ENCODE measurements at regions not wholly inside any gene's neighbourhood (a gene's known extent, or its start where the extent isn't known, plus 50 kb on each side); places are given as distances from the start of the nearest gene placed in this dataset.
A peak's percentile ranks its signal among the peaks of the same experiment; 100 is the strongest.

DNA sequence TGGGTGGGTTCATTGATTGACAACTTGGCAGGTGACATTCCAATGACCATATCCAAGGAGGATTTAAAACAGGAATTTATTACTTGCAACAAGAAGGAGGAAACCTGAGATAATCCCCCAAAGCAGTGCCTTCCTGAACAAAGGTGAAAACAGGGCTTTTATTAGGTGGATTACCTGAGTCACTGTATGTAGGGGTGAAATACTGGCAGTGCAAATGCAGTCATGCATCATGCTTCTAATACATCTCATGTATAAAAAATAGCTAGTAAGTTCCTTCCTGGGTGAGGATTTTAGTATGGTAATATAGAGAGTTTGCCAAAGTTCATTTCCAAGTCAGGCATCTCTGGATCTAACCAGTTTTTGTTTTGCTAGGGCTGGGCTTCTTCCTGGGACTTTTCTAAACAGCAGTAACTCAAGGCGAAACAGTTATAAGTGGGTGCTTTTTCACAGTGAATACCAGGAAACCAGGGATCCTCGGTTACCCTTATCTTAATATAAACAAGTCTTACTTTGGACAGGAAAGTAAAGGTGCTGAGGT is 583.4 kb upstream of the LRRTM1 start:
- no peaks in the 10 kb centered on the region for H3F3A ChIP-seq (ENCODE audit: low read length, unreplicated experiment)
- CTCF ChIA-PET = no interaction called here
- H3K4me3 ChIP-seq (ENCODE audit: low read length) = no peak overlapping the region
- BruUV-seq (replicated peaks) = no TSS peak
- H3K9me2 ChIP-seq (replicated peaks; ENCODE audit: low read length) = no peaks in the 10 kb centered on the region
- H3K79me2 ChIP-seq (ENCODE audit: low read length) = no peaks in the 10 kb centered on the region
- TF ChIP-seq EZH2 (IDR thresholded peaks at IDR 0.05; ENCODE audit: low read length, unreplicated experiment) (no peak), EZH2phosphoT487 (IDR thresholded peaks at IDR 0.05; ENCODE audit: borderline replicate concordance, low read length) (no peak)
- TF ChIP-seq, protein P1, sequence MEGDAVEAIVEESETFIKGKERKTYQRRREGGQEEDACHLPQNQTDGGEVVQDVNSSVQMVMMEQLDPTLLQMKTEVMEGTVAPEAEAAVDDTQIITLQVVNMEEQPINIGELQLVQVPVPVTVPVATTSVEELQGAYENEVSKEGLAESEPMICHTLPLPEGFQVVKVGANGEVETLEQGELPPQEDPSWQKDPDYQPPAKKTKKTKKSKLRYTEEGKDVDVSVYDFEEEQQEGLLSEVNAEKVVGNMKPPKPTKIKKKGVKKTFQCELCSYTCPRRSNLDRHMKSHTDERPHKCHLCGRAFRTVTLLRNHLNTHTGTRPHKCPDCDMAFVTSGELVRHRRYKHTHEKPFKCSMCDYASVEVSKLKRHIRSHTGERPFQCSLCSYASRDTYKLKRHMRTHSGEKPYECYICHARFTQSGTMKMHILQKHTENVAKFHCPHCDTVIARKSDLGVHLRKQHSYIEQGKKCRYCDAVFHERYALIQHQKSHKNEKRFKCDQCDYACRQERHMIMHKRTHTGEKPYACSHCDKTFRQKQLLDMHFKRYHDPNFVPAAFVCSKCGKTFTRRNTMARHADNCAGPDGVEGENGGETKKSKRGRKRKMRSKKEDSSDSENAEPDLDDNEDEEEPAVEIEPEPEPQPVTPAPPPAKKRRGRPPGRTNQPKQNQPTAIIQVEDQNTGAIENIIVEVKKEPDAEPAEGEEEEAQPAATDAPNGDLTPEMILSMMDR (conservative IDR thresholded peaks at IDR 0.05; ENCODE audit: low read depth, low read length) = no peak
- no peaks in the 10 kb centered on the region for H3K27me3 ChIP-seq (ENCODE audit: low read length)
- ATAC-seq (peak; percentile 74), DNase-seq (peak; percentile 67)
- H3K9me3 ChIP-seq (ENCODE audit: low read length) = no peaks in the 10 kb centered on the region
- no peaks in the 10 kb centered on the region for H3K36me3 ChIP-seq (ENCODE audit: low read depth, low read length)
- H3K4me1 ChIP-seq (ENCODE audit: insufficient read depth, low read length) = peaks cover 6% of the 10 kb centered on the region; the same call in 1 of the 2 replicates
- H2AFZ ChIP-seq (ENCODE audit: low read length) = no peak overlapping the region
- intact Hi-C loops (cut with micrococcal nuclease) = no loop called here
- no peak overlapping the region for H3K9ac ChIP-seq (ENCODE audit: low read length)
- H4K20me1 ChIP-seq (ENCODE audit: low read length) = no peaks in the 10 kb centered on the region
- peak overlapping the region; percentile 41 for H3K4me2 ChIP-seq (ENCODE audit: low read length)
- peak overlapping the region; percentile 42 for H3K27ac ChIP-seq (ENCODE audit: low read length)
- POLR2A ChIA-PET (ENCODE audit: unreplicated experiment) = no interaction called here

DNA sequence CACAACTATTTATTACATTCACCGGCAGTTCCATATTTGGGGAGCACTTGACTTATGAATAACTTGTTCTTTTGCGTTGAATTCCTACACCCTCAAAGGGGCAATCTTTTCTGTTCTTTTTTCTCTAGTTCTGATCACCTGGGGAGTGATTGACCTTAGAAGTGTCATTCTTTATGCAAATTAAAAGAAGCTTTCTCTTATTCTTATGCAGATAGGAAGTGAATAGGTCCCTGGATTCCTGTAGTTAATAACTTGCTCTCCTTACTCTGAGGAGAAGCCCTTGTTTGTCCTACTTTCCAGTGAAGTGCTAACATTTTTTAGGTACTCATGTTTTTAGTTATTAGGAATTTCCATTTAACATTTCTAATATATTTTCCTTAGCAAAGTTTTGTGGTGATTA is 569.8 kb upstream of the LRRTM1 start:
- no peak overlapping the region for H3K27ac ChIP-seq (ENCODE audit: low read length)
- no peaks in the 10 kb centered on the region for H3K9me3 ChIP-seq (ENCODE audit: low read length)
- H3K9me2 ChIP-seq (replicated peaks; ENCODE audit: low read length) = no peaks in the 10 kb centered on the region
- no peak overlapping the region for H3K4me3 ChIP-seq (ENCODE audit: low read length)
- H3K79me2 ChIP-seq (ENCODE audit: low read length) = no peaks in the 10 kb centered on the region
- CTCF ChIA-PET = no interaction called here
- H3K36me3 ChIP-seq (ENCODE audit: low read depth, low read length) = no peaks in the 10 kb centered on the region
- no peak overlapping the region for H3K9ac ChIP-seq (ENCODE audit: low read length)
- no peak for DNase-seq
- no peaks in the 10 kb centered on the region for H4K20me1 ChIP-seq (ENCODE audit: low read length)
- H3F3A ChIP-seq (ENCODE audit: low read length, unreplicated experiment) = no peaks in the 10 kb centered on the region
- POLR2A ChIA-PET (ENCODE audit: unreplicated experiment) = no interaction called here
- BruUV-seq (replicated peaks) = no TSS peak
- no peak overlapping the region for H2AFZ ChIP-seq (ENCODE audit: low read length)
- H3K27me3 ChIP-seq (ENCODE audit: low read length) = no peaks in the 10 kb centered on the region
- no peaks in the 10 kb centered on the region for H3K4me1 ChIP-seq (ENCODE audit: insufficient read depth, low read length)
- intact Hi-C loops (cut with micrococcal nuclease) = no loop called here
- TF ChIP-seq EZH2 (IDR thresholded peaks at IDR 0.05; ENCODE audit: low read length, unreplicated experiment) = no peak
- TF ChIP-seq, protein P1 (conservative IDR thresholded peaks at IDR 0.05; ENCODE audit: low read depth, low read length) = no peak
- no peak overlapping the region for H3K4me2 ChIP-seq (ENCODE audit: low read length)
- no peak for ATAC-seq

DNA sequence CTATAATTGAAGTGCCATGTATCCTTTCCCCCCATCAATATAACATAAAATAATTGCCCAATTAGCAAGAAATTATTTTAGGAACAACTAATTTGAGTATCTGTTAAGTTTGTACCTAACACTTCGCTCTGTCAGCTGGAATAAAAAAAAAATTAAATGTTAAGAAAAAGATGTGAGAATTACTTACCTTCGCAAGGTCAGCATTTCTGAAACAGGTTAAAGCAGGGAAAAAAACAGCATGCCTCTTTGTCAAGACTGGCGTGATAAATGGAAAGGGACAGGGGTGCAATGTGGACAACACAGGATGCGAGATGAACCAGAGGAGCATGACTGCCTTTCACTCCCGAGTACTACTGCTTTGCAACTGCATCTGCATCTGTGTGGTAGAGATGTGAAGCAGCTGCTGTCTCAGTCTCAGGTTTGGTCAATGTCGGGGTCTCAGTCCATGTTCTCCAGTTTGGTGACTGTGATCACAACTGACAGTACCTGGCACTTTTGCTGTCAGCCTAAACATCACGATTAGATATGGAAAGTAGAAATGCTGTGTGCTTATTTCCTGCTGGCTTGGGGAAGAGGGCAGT is 565.4 kb upstream of the LRRTM1 start:
- no peak for TF ChIP-seq EZH2phosphoT487 (IDR thresholded peaks at IDR 0.05; ENCODE audit: borderline replicate concordance, low read length)
- TF ChIP-seq, protein P1 (conservative IDR thresholded peaks at IDR 0.05; ENCODE audit: low read depth, low read length) = no peak
- no peak for TF ChIP-seq EZH2 (IDR thresholded peaks at IDR 0.05; ENCODE audit: low read length, unreplicated experiment)
- Histone ChIP-seq H3K36me3 (ENCODE audit: low read depth, low read length) (no peaks in the 10 kb centered on the region), H3K4me2 (ENCODE audit: low read length) (no peak overlapping the region), H3K27me3 (ENCODE audit: low read length) (no peaks in the 10 kb centered on the region), H3F3A (ENCODE audit: low read length, unreplicated experiment) (no peaks in the 10 kb centered on the region), H3K79me2 (ENCODE audit: low read length) (no peaks in the 10 kb centered on the region), H3K9me3 (ENCODE audit: low read length) (no peaks in the 10 kb centered on the region), H3K27ac (ENCODE audit: low read length) (no peak overlapping the region), H3K4me3 (ENCODE audit: low read length) (no peak overlapping the region), H3K4me1 (ENCODE audit: insufficient read depth, low read length) (no peaks in the 10 kb centered on the region), H4K20me1 (ENCODE audit: low read length) (no peaks in the 10 kb centered on the region), H3K9me2 (replicated peaks; ENCODE audit: low read length) (no peaks in the 10 kb centered on the region), H3K9ac (ENCODE audit: low read length) (no peak overlapping the region), H2AFZ (ENCODE audit: low read length) (no peak overlapping the region)
- ChIA-PET POLR2A (ENCODE audit: unreplicated experiment) (no interaction called here), CTCF (no interaction called here)
- intact Hi-C loops (cut with micrococcal nuclease) = no loop called here
- DNase-seq (no peak), ATAC-seq (no peak)
- no TSS peak for BruUV-seq (replicated peaks)
